Cardiac fibroblast (primary cell): ENCODE measurements at regions not wholly inside any gene's neighbourhood (a gene's known extent, or its start where the extent isn't known, plus 50 kb on each side); places are given as distances from the start of the nearest gene placed in this dataset.
A peak's percentile ranks its signal among the peaks of the same experiment; 100 is the strongest.

ENCODE experiments used
- DNase-seq, 2 donors: peaks; one replicate each; pipeline versions ENCODE4 v3.0.0 to v3.0.0-alpha.2; 2010; ENCODE audit warnings: low read depth in 2 of 2
- H3K4me3 ChIP-seq, 2 donors: replicated peaks in 1 of 2; 1 replicate in 1 of 2; 2 replicates in 1 of 2; pipeline ENCODE4 v1.5.1; 2011; ENCODE audit warnings: low read depth in 2 of 2, low read length in 2 of 2, mild to moderate bottlenecking in 2 of 2, moderate library complexity in 1 of 2
- CTCF ChIP-seq: IDR thresholded peaks from one replicate; pipeline ENCODE4 v1.5.1; 2011; ENCODE audit warnings: low read depth, mild to moderate bottlenecking, low read length, inconsistent platforms

- no peak overlapping the region for H3K4me3 ChIP-seq
- TF ChIP-seq CTCF = no peak
- DNase-seq = no peak
Observed at GRCh38 chr10:35803046-35803445, 160.9 kb upstream of the FZD8 start.

DNA sequence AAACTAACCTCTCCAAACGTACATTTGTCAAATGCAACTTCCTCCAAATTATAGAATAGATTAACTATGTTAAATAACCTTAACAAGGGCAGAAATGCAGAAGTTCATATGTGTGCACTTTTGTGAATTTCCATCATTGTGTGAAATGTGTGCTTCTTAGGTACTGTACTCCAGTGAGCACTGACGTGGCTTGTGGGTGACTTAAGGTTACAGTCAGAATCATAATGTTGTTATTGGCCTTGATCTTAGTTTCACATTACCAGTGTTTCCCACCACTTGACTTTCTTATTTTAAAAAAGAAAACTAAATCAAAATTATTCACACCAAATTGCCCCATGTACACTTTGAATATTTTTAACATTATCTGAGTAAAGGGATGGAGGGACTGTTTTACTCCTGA is 155.1 kb upstream of the FZD8 start:
- no peak for TF ChIP-seq CTCF
- H3K4me3 ChIP-seq = no peak overlapping the region
- peak in 1 of 2 donors; percentile 74 for DNase-seq

GRCh38 chr10:35795131-35795824 is 153.2 kb upstream of the FZD8 start:
- DNase-seq = peak; percentile 18 to 62
- no peak for TF ChIP-seq CTCF
- no peak overlapping the region for H3K4me3 ChIP-seq

GRCh38 chr10:35794703-35795102 is 152.6 kb upstream of the FZD8 start:
- TF ChIP-seq CTCF = no peak
- peak; percentile 18 to 37 for DNase-seq
- H3K4me3 ChIP-seq = no peak overlapping the region

DNA sequence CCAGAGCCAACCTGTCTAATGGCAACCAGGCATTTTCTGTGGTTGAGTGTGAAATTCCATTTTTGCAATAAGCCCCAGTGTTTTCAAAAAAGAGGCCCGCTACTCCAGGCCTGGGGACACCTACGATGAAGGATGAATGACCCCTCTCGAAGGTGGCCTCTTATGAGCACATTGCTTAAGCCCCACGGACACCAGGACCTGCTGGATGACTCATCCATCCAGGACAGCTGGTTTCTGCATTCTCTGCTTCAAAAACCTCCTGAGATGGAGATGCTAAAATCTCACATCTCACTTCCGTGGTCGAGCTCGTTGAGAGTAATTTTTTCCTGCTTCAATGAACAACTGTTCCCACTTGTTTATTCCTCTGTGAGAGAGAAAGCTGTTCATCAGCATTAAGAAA is 150.2 kb upstream of the FZD8 start:
- no peak overlapping the region for H3K4me3 ChIP-seq
- no peak for DNase-seq
- TF ChIP-seq CTCF = no peak

DNA sequence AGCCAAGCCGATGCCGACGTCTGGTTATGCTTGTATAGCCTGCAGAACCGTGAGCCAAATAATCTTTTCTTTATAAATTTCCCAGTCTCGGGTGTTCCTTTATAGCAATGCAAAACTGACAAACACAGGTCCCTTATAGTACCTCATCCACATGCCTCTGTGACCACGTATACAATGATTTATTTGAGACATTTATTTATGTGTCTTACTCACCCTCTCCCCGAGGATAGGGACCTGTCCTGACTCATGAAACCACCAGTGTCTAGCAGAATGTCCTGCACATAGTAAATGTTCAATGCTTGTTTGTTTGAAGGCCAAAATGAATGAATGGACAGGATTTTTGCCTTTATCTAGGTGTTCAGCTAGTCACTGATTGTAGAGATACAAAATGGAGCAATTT is 147.9 kb upstream of the FZD8 start:
- no peak for TF ChIP-seq CTCF
- DNase-seq = peak in 1 of 2 donors; percentile 65

DNA sequence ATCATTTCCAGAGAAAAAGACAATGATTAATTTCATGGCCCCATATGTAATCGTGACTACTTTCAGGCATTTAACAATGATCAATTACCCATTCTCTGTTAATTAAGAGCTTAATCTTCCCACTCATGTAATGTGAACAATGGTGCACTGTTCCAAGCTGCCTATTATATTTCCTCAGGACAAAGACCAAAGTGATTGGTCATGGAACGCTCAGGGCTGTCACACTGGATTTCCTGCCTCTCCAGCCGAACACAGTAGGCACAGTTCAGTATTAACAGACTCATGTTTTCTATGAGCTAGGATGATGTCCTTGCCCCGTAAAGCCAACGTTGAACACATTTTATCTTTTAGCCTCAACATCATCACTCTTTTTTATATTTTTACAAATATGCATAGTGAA is 142.7 kb upstream of the FZD8 start:
- no peak for TF ChIP-seq CTCF
- DNase-seq = no peak
- no peak overlapping the region for H3K4me3 ChIP-seq

More for the DNA sequence above, 147.9 kb upstream of the FZD8 start:
- H3K4me3 ChIP-seq = no peak overlapping the region
